ENCODE measurements at regions not wholly inside any gene's neighbourhood (a gene's known extent, or its start where the extent isn't known, plus 50 kb on each side); places are given as distances from the start of the nearest gene placed in this dataset.

DNA sequence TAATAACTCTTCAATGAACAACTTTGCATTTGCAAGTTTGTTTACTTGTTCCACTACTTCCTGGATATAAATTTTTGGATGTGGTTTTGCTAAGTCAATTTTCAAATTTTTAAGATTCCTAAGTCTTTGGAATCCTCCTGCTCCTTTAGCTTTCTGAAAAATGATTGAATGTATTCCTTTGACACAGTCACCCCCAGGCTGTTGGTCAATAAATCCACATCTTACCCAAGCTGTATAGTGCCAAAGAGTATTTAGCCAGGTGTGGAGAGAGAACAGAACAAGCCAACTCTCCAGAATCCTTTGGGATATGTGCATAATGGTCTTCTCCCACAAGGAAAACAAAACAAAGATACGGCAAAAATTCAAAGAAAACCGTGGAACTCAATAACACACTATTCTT is 56.9 kb upstream of the INTU start:
- Histone ChIP-seq H3K36me3 (replicated peaks in 1 of 2; ENCODE audit: control extremely low read depth in 1 of 2, control insufficient read depth in 1 of 2, extremely low read depth in 1 of 2, insufficient read depth in 2 of 2, low read length in 1 of 2) (no peaks in the 10 kb centered on the region), H3K4me3 (ENCODE audit: control extremely low read depth in 1 of 5, extremely low read depth in 1 of 5, insufficient read depth in 1 of 5, low read depth in 2 of 5, low read length in 4 of 5) (no peak overlapping the region), H3K9ac (ENCODE audit: low read length) (no peak overlapping the region), H3K79me2 (ENCODE audit: control insufficient read depth, insufficient read depth, low read length) (no peaks in the 10 kb centered on the region), H3K27me3 (replicated peaks in 1 of 4; ENCODE audit: control extremely low read depth in 1 of 4, control insufficient read depth in 3 of 4, insufficient read depth in 4 of 4, low read length in 3 of 4) (no peaks in the 10 kb centered on the region), H3K27ac (ENCODE audit: low read length in 2 of 2) (no peak overlapping the region), H4K20me1 (ENCODE audit: control insufficient read depth, insufficient read depth, low read length, poor library complexity, severe bottlenecking) (no peaks in the 10 kb centered on the region), H3K4me1 (ENCODE audit: control insufficient read depth in 2 of 2, insufficient read depth in 2 of 2, low read length in 2 of 2) (no peaks in the 10 kb centered on the region), H2AFZ (ENCODE audit: insufficient read depth, low read depth, low read length, poor library complexity, severe bottlenecking) (no peak overlapping the region), H3K9me3 (ENCODE audit: control extremely low read depth in 1 of 3, control insufficient read depth in 2 of 3, insufficient read depth in 1 of 3, low read length in 2 of 3) (peaks cover 0 to 3% (median 0%) of the 10 kb centered on the region in 3 donors), H3K4me2 (replicated peaks; ENCODE audit: low read depth, low read length, poor library complexity, severe bottlenecking) (no peak overlapping the region)
- ChIA-PET POLR2A (no interaction called here), CTCF (no interaction called here)
- intact Hi-C loops (cut with micrococcal nuclease) = no loop called here
- DNase-seq (no peak), ATAC-seq (ENCODE audit: low read depth) (no peak)
- H3K9me3 Mint-ChIP-seq (ENCODE audit: insufficient read depth) = no peaks in the 10 kb centered on the region
- TF ChIP-seq EZH2 (IDR thresholded peaks at IDR 0.05; ENCODE audit: borderline replicate concordance, insufficient read depth, low read depth, low read length, poor library complexity, severe bottlenecking) = no peak
- TF ChIP-seq, protein P1, sequence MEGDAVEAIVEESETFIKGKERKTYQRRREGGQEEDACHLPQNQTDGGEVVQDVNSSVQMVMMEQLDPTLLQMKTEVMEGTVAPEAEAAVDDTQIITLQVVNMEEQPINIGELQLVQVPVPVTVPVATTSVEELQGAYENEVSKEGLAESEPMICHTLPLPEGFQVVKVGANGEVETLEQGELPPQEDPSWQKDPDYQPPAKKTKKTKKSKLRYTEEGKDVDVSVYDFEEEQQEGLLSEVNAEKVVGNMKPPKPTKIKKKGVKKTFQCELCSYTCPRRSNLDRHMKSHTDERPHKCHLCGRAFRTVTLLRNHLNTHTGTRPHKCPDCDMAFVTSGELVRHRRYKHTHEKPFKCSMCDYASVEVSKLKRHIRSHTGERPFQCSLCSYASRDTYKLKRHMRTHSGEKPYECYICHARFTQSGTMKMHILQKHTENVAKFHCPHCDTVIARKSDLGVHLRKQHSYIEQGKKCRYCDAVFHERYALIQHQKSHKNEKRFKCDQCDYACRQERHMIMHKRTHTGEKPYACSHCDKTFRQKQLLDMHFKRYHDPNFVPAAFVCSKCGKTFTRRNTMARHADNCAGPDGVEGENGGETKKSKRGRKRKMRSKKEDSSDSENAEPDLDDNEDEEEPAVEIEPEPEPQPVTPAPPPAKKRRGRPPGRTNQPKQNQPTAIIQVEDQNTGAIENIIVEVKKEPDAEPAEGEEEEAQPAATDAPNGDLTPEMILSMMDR (IDR thresholded peaks at IDR 0.05) = no peak
- H3K4me3 Mint-ChIP-seq = no peak overlapping the region
- no peaks in the 10 kb centered on the region for H3K4me1 Mint-ChIP-seq
- H3K27me3 Mint-ChIP-seq = peaks cover 7% of the 10 kb centered on the region
- WGBS (ENCODE audit: insufficient coverage) = no CpG with 5 or more reads among the region's 2 CpGs
- no peak overlapping the region for H3K27ac Mint-ChIP-seq

GRCh38 chr4:127578491-127578890 is 54.3 kb upstream of the INTU start:
- Histone ChIP-seq H3K9ac (ENCODE audit: low read length) (no peak overlapping the region), H3K36me3 (replicated peaks in 1 of 2; ENCODE audit: control extremely low read depth in 1 of 2, control insufficient read depth in 1 of 2, extremely low read depth in 1 of 2, insufficient read depth in 2 of 2, low read length in 1 of 2) (no peaks in the 10 kb centered on the region), H4K20me1 (ENCODE audit: control insufficient read depth, insufficient read depth, low read length, poor library complexity, severe bottlenecking) (no peaks in the 10 kb centered on the region), H3K27me3 (replicated peaks in 1 of 4; ENCODE audit: control extremely low read depth in 1 of 4, control insufficient read depth in 3 of 4, insufficient read depth in 4 of 4, low read length in 3 of 4) (no peaks in the 10 kb centered on the region), H3K4me3 (ENCODE audit: control extremely low read depth in 1 of 5, extremely low read depth in 1 of 5, insufficient read depth in 1 of 5, low read depth in 2 of 5, low read length in 4 of 5) (no peak overlapping the region), H3K4me1 (ENCODE audit: control insufficient read depth in 2 of 2, insufficient read depth in 2 of 2, low read length in 2 of 2) (no peaks in the 10 kb centered on the region), H3K9me3 (ENCODE audit: control extremely low read depth in 1 of 3, control insufficient read depth in 2 of 3, insufficient read depth in 1 of 3, low read length in 2 of 3) (peaks cover 0 to 3% (median 0%) of the 10 kb centered on the region in 3 donors), H2AFZ (ENCODE audit: insufficient read depth, low read depth, low read length, poor library complexity, severe bottlenecking) (no peak overlapping the region), H3K4me2 (replicated peaks; ENCODE audit: low read depth, low read length, poor library complexity, severe bottlenecking) (no peak overlapping the region), H3K79me2 (ENCODE audit: control insufficient read depth, insufficient read depth, low read length) (no peaks in the 10 kb centered on the region), H3K27ac (ENCODE audit: low read length in 2 of 2) (no peak overlapping the region)
- DNase-seq (no peak), ATAC-seq (ENCODE audit: low read depth) (no peak)
- H3K4me1 Mint-ChIP-seq = no peaks in the 10 kb centered on the region
- H3K4me3 Mint-ChIP-seq = no peak overlapping the region
- no peak overlapping the region for H3K27ac Mint-ChIP-seq
- WGBS (ENCODE audit: insufficient coverage) = no CpG with 5 or more reads among the region's 3 CpGs
- peaks cover 7% of the 10 kb centered on the region for H3K27me3 Mint-ChIP-seq
- POLR2A ChIA-PET = no interaction called here
- TF ChIP-seq, protein P1 (IDR thresholded peaks at IDR 0.05) = no peak
- no peak for TF ChIP-seq EZH2 (IDR thresholded peaks at IDR 0.05; ENCODE audit: borderline replicate concordance, insufficient read depth, low read depth, low read length, poor library complexity, severe bottlenecking)
- CTCF ChIA-PET = no interaction called here
- H3K9me3 Mint-ChIP-seq (ENCODE audit: insufficient read depth) = no peaks in the 10 kb centered on the region
- intact Hi-C loops (cut with micrococcal nuclease) = no loop called here

All from B cell (primary cell).